ENCODE measurements at regions not wholly inside any gene's neighbourhood (a gene's known extent, or its start where the extent isn't known, plus 50 kb on each side); places are given as distances from the start of the nearest gene placed in this dataset.

- no peak overlapping the region for H3K9ac ChIP-seq (replicated peaks; ENCODE audit: extremely low read depth, insufficient read depth, low read length)
- no peaks in the 10 kb centered on the region for H3K4me1 ChIP-seq (ENCODE audit: control insufficient read depth, extremely low read depth, insufficient read depth, low read length)
- H3K27me3 ChIP-seq (ENCODE audit: control insufficient read depth in 2 of 2, insufficient read depth in 2 of 2, low read length in 2 of 2): no peaks in the 10 kb centered on the region
- intact Hi-C loops (cut with micrococcal nuclease) (no loop called here), dilution Hi-C loops (cut with MboI; ENCODE audit: extremely low pct_ligation_motif_present, low sequenced_read_pairs) (no loop called here)
- no TSS peak for BruUV-seq (replicated peaks)
- FAIRE-seq (no peak), DNase-seq (ENCODE audit: low read depth, low spot score) (no peak)
- H3K36me3 ChIP-seq (ENCODE audit: control insufficient read depth in 2 of 2, extremely low read depth in 1 of 2, insufficient read depth in 2 of 2, low read length in 2 of 2): no peaks in the 10 kb centered on the region
- H3K4me2 ChIP-seq (ENCODE audit: insufficient read depth, low read length): no peak overlapping the region
- no peak overlapping the region for H3K27ac ChIP-seq (ENCODE audit: insufficient read depth, low read depth, low read length)
- ChIA-PET CTCF (no interaction called here), POLR2A (no interaction called here)
- no peak for TF ChIP-seq GATA2 (IDR thresholded peaks at IDR 0.05; ENCODE audit: insufficient read depth, insufficient read length, low read depth, low read length)
- H3K79me2 ChIP-seq (ENCODE audit: control insufficient read depth, insufficient read depth, low read length): no peaks in the 10 kb centered on the region
- no peaks in the 10 kb centered on the region for H3K9me1 ChIP-seq (replicated peaks; ENCODE audit: control insufficient read depth, extremely low read depth, insufficient read depth, low read length)
- H3K4me3 ChIP-seq (replicated peaks in 1 of 3; ENCODE audit: insufficient read depth in 1 of 3, low read depth in 1 of 3, low read length in 3 of 3): no peak overlapping the region
- H4K20me1 ChIP-seq (replicated peaks; ENCODE audit: control insufficient read depth, extremely low read depth, insufficient read depth, low read length): no peaks in the 10 kb centered on the region
- H3K9me3 ChIP-seq (replicated peaks; ENCODE audit: control insufficient read depth, insufficient read depth, low read length): no peaks in the 10 kb centered on the region
- H2AFZ ChIP-seq (ENCODE audit: low read depth, low read length): no peak overlapping the region
Observed at GRCh38 chr7:42552227-42552626, 315.2 kb upstream of the GLI3 start.

- Histone ChIP-seq H3K27me3 (ENCODE audit: control insufficient read depth in 2 of 2, insufficient read depth in 2 of 2, low read length in 2 of 2) (no peaks in the 10 kb centered on the region), H3K4me3 (replicated peaks in 1 of 3; ENCODE audit: insufficient read depth in 1 of 3, low read depth in 1 of 3, low read length in 3 of 3) (no peak overlapping the region), H3K79me2 (ENCODE audit: control insufficient read depth, insufficient read depth, low read length) (no peaks in the 10 kb centered on the region), H4K20me1 (replicated peaks; ENCODE audit: control insufficient read depth, extremely low read depth, insufficient read depth, low read length) (no peaks in the 10 kb centered on the region), H3K4me1 (ENCODE audit: control insufficient read depth, extremely low read depth, insufficient read depth, low read length) (no peaks in the 10 kb centered on the region), H3K9me3 (replicated peaks; ENCODE audit: control insufficient read depth, insufficient read depth, low read length) (no peaks in the 10 kb centered on the region), H3K36me3 (ENCODE audit: control insufficient read depth in 2 of 2, extremely low read depth in 1 of 2, insufficient read depth in 2 of 2, low read length in 2 of 2) (no peaks in the 10 kb centered on the region), H2AFZ (ENCODE audit: low read depth, low read length) (no peak overlapping the region), H3K9ac (replicated peaks; ENCODE audit: extremely low read depth, insufficient read depth, low read length) (no peak overlapping the region), H3K27ac (ENCODE audit: insufficient read depth, low read depth, low read length) (no peak overlapping the region), H3K9me1 (replicated peaks; ENCODE audit: control insufficient read depth, extremely low read depth, insufficient read depth, low read length) (no peaks in the 10 kb centered on the region), H3K4me2 (ENCODE audit: insufficient read depth, low read length) (no peak overlapping the region)
- FAIRE-seq (no peak), DNase-seq (ENCODE audit: low read depth, low spot score) (no peak)
- intact Hi-C loops (cut with micrococcal nuclease): no loop called here
- dilution Hi-C loops (cut with MboI; ENCODE audit: extremely low pct_ligation_motif_present, low sequenced_read_pairs): no loop called here
- no TSS peak for BruUV-seq (replicated peaks)
- POLR2A ChIA-PET: no interaction called here
- CTCF ChIA-PET: no interaction called here
- TF ChIP-seq JUN (IDR thresholded peaks at IDR 0.05; ENCODE audit: borderline replicate concordance, insufficient read depth, insufficient read length, low read depth) (no peak), GATA2 (IDR thresholded peaks at IDR 0.05; ENCODE audit: insufficient read depth, insufficient read length, low read depth, low read length) (no peak), MAX (IDR thresholded peaks at IDR 0.05; ENCODE audit: insufficient read depth, insufficient read length) (no peak), EZH2 (IDR thresholded peaks at IDR 0.05; ENCODE audit: borderline replicate concordance, low read depth, low read length, severe bottlenecking) (no peak), MYC (IDR thresholded peaks at IDR 0.05; ENCODE audit: low read depth, low read length) (no peak), POLR2AphosphoS5 (IDR thresholded peaks at IDR 0.05; ENCODE audit: insufficient read depth, low read depth, low read length) (no peak), CTCF (IDR thresholded peaks at IDR 0.05; ENCODE audit: extremely low read depth in 1 of 2, insufficient read depth in 1 of 2, low read depth in 1 of 2, low read length in 2 of 2) (no peak), POLR2A (IDR thresholded peaks at IDR 0.05; ENCODE audit: low read depth, low read length) (no peak), FOS (IDR thresholded peaks at IDR 0.05; ENCODE audit: borderline replicate concordance, insufficient read depth, low read length) (no peak)
Observed at GRCh38 chr7:42550706-42551470, 313.9 kb upstream of the GLI3 start.
